Body of pancreas (tissue), 4 donors: ENCODE measurements at regions not wholly inside any gene's neighbourhood (a gene's known extent, or its start where the extent isn't known, plus 50 kb on each side); places are given as distances from the start of the nearest gene placed in this dataset.

Source experiments
- POLR2A ChIP-seq, 3 donors: fragments of 450-650 bp; IDR thresholded peaks; one replicate each; pipeline ENCODE4 v1.6.1; 2016; ENCODE audit warnings: antibody characterized with exemption in 3 of 3, mild to moderate bottlenecking in 2 of 3
- TF ChIP-seq, protein P1 (sequence below), 7 experiments: fragments of 450-650 bp in 4 of 7; fragments of 200-600 bp in 3 of 7; sonication (generic) in 3 of 7; IDR thresholded peaks; one replicate each; pipeline ENCODE4 v1.5.1; 2016 to 2019; ENCODE audit warnings: antibody characterized with exemption in 7 of 7

DNA sequence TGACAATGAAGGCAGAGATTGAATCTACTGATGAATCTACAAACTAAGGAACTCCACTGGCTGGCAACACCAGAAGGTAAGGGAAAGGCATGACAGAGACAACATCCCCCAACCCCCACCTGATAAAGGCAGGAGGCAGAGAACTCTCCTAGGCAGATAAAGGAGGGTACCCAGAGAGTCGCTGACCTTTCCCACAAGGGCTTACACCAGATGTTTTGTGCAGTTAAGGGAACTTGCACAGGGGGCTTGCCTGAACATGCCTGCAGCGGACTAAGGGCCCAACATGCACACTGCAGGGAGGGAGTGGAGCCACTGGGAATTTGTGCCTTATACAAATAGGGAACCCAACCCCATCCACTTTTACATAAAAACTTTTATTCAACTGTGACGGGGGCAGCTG is 1996.9 kb upstream of the RAG2 start:
- TF ChIP-seq, protein P1, sequence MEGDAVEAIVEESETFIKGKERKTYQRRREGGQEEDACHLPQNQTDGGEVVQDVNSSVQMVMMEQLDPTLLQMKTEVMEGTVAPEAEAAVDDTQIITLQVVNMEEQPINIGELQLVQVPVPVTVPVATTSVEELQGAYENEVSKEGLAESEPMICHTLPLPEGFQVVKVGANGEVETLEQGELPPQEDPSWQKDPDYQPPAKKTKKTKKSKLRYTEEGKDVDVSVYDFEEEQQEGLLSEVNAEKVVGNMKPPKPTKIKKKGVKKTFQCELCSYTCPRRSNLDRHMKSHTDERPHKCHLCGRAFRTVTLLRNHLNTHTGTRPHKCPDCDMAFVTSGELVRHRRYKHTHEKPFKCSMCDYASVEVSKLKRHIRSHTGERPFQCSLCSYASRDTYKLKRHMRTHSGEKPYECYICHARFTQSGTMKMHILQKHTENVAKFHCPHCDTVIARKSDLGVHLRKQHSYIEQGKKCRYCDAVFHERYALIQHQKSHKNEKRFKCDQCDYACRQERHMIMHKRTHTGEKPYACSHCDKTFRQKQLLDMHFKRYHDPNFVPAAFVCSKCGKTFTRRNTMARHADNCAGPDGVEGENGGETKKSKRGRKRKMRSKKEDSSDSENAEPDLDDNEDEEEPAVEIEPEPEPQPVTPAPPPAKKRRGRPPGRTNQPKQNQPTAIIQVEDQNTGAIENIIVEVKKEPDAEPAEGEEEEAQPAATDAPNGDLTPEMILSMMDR (IDR thresholded peaks at IDR 0.05): no peak
- TF ChIP-seq POLR2A (IDR thresholded peaks at IDR 0.05): no peak
